Thoracic aorta (tissue), 2 donors: ENCODE measurements at regions not wholly inside any gene's neighbourhood (a gene's known extent, or its start where the extent isn't known, plus 50 kb on each side); places are given as distances from the start of the nearest gene placed in this dataset.

ENCODE experiments used
- ATAC-seq: fragments of 150-250 bp; one replicate; pipeline ENCODE4 v1.8.0; 2017; ENCODE audit warnings: low read depth; ENCODE audit not compliant: insufficient number of reproducible peaks, low FRiP score
- DNase-seq: peaks from one replicate; pipeline ENCODE4 v3.0.0-alpha.2; 2020; ENCODE audit warnings: low spot score
- H3K27ac ChIP-seq, 2 donors: fragments of 200-600 bp; sonication (generic); 1 replicate in 1 of 2; 2 replicates in 1 of 2; pipeline ENCODE4 v1.5.1; 2016; ENCODE audit warnings: mild to moderate bottlenecking in 2 of 2, moderate library complexity in 2 of 2
- H3K27me3 ChIP-seq: fragments of 200-600 bp; sonication (generic); replicated peaks from 2 replicates; pipeline ENCODE4 v1.6.0; 2016; ENCODE audit warnings: mild to moderate bottlenecking; ENCODE audit not compliant: insufficient read depth
- H3K36me3 ChIP-seq: fragments of 200-600 bp; sonication (generic); one replicate; pipeline ENCODE4 v1.5.1; 2016
- H3K4me1 ChIP-seq, 2 donors: fragments of 200-600 bp; sonication (generic); 1 replicate in 1 of 2; 2 replicates in 1 of 2; pipeline versions ENCODE4 v1.5.1 to v1.6.0; 2016; ENCODE audit warnings: low read depth in 2 of 2, mild to moderate bottlenecking in 1 of 2; ENCODE audit not compliant: control insufficient read depth in 1 of 2
- H3K4me3 ChIP-seq: fragments of 200-600 bp; sonication (generic); 2 replicates; pipeline ENCODE4 v1.5.1; 2016; ENCODE audit warnings: mild to moderate bottlenecking
- H3K9me3 ChIP-seq: fragments of 200-600 bp; sonication (generic); 2 replicates; pipeline ENCODE4 v1.5.1; 2016
- CTCF ChIP-seq: fragments of 200-600 bp; sonication (generic); IDR thresholded peaks from one replicate; pipeline ENCODE4 v1.5.1; 2019; ENCODE audit warnings: antibody characterized with exemption

- no peaks in the 10 kb centered on the region for H3K36me3 ChIP-seq
- no peak overlapping the region for H3K4me3 ChIP-seq
- H3K4me1 ChIP-seq: peaks cover 22 to 52% of the 10 kb centered on the region in 2 donors
- no peak for ATAC-seq
- no peaks in the 10 kb centered on the region for H3K27me3 ChIP-seq
- TF ChIP-seq CTCF: no peak
- peak overlapping the region; percentile 20 to 96 for H3K27ac ChIP-seq
- no peak for DNase-seq
- H3K9me3 ChIP-seq: no peaks in the 10 kb centered on the region
Measured at GRCh38 chr2:43099797-43100196, 126.6 kb downstream of the ZFP36L2 start.

- Histone ChIP-seq H3K4me3 (no peak overlapping the region), H3K27ac (peak overlapping the region; percentile 54 to 69), H3K9me3 (no peaks in the 10 kb centered on the region), H3K27me3 (no peaks in the 10 kb centered on the region), H3K4me1 (peaks cover 22 to 42% of the 10 kb centered on the region in 2 donors), H3K36me3 (no peaks in the 10 kb centered on the region)
- TF ChIP-seq CTCF: no peak
- DNase-seq (no peak), ATAC-seq (no peak)
Measured at GRCh38 chr2:43098539-43098938, 127.9 kb downstream of the ZFP36L2 start.

- Histone ChIP-seq H3K36me3 (no peaks in the 10 kb centered on the region), H3K4me1 (peaks cover 21 to 35% of the 10 kb centered on the region in 2 donors), H3K27me3 (no peaks in the 10 kb centered on the region), H3K9me3 (no peaks in the 10 kb centered on the region), H3K27ac (peak overlapping the region; percentile 54 to 69), H3K4me3 (no peak overlapping the region)
- no peak for ATAC-seq
- TF ChIP-seq CTCF: no peak
- DNase-seq: no peak
Measured at GRCh38 chr2:43097644-43098408, 128.6 kb downstream of the ZFP36L2 start.

GRCh38 chr2:43095533-43096295, 130.7 kb downstream of the ZFP36L2 start:
- no peak overlapping the region for H3K27ac ChIP-seq
- ATAC-seq (no peak), DNase-seq (no peak)
- TF ChIP-seq CTCF: no peak
- H3K27me3 ChIP-seq: no peaks in the 10 kb centered on the region
- no peaks in the 10 kb centered on the region for H3K36me3 ChIP-seq
- H3K4me3 ChIP-seq: no peak overlapping the region
- peaks cover 7 to 17% of the 10 kb centered on the region in 2 donors for H3K4me1 ChIP-seq
- H3K9me3 ChIP-seq: no peaks in the 10 kb centered on the region

GRCh38 chr2:43092520-43093179, 133.8 kb downstream of the ZFP36L2 start:
- no peak for TF ChIP-seq CTCF
- Histone ChIP-seq H3K27ac (no peak overlapping the region), H3K4me3 (no peak overlapping the region), H3K9me3 (no peaks in the 10 kb centered on the region), H3K27me3 (no peaks in the 10 kb centered on the region), H3K36me3 (no peaks in the 10 kb centered on the region), H3K4me1 (peaks cover 4 to 19% of the 10 kb centered on the region in 2 donors)
- DNase-seq: no peak
- no peak for ATAC-seq
